Left cardiac atrium (tissue), 4 donors: ENCODE measurements at regions not wholly inside any gene's neighbourhood (a gene's known extent, or its start where the extent isn't known, plus 50 kb on each side); places are given as distances from the start of the nearest gene placed in this dataset.
A peak's percentile ranks its signal among the peaks of the same experiment; 100 is the strongest.
"Not testable (repeated sequence)": the region's sequence is repeated elsewhere in the genome, so short reads cannot be mapped to it uniquely, and the experiment has no call there.

ENCODE experiments used
- ATAC-seq, 2 donors: fragments of 200-7000 bp; cut with Tn5 transposase; one replicate each; pipeline ENCODE4 v1.9.1; 2020; ENCODE audit warnings: mild to moderate bottlenecking in 2 of 2, moderate library complexity in 2 of 2
- DNase-seq: peaks from one replicate; pipeline ENCODE4 v3.0.0-alpha.2; 2020
- intact Hi-C, 2 donors: fragments of 100-400 bp; cut with DNase I; formaldehyde crosslinking; loops; one replicate each; pipeline versions ENCODE4 v1.14.1 to v1.15.1; 2022 to 2023
- donor health status: DM: no; HTN: yes; CAD: no.
- donor health status: DM: no; HTN: yes; CAD: no; lungs with severe emphysema.
- donor health status: DM: yes; HTN: yes; CAD: no.
- donor health status: Dilated cardiomyopathy.

DNA sequence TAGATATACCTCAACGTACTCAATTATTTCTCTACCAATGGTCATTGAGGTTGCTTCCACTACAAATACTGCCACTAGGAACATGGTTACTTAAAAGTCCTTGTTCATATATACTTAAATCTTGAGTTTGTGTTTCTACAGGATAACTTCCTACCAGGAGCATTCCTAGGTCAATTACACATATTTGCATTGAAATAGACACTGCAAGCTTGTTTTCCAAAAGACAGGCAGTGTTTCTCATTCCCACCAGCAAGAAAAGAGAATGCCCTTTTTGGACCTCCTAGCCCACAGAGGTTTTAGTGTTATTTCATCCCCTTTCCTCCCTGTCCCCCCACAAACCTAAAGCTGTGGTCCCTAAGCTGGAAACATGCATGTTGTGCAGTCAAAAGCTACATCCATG is 177.3 kb downstream of the ID4 start:
- intact Hi-C loops, result no loop called here
- DNase-seq (no peak), ATAC-seq (no peak)

DNA sequence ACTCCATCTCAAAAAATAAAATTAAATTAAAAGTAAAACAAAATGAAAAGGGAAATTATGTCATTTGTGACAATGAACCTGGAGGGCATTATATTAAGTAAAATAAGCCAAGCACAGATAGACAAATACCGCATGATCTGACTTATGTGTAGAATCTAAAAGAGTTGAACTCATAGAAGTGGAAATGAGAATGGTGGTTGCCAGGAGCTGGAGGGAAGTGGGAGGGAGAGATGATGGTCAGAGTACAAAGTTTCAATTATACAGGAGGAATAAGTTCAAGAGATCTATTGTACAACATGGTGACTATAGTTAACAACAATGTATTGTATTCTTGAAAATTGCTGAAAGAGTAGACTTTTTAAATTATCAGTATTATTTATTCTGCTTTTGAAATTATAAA is 183.4 kb downstream of the ID4 start:
- DNase-seq, result no peak
- intact Hi-C loops, result no loop called here
- no peak for ATAC-seq

DNA sequence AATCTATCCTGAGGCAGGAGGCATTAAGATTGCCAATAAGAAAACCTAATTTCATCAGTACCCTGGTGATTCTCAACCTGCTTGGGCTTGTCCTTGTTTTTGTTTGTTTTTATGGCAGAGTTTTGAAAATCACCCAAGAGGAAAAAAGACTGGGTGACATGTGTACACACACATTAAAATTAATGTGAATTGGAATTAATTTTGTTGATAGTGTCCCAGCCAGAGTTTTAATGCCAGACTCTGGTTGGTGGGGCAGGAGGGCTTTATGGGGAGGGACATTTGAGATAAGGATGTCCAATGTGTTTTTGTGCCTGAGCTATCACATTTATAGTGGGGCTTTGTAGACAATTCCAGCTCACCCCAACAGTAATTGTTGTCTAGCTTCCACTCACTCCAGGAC is 184.6 kb downstream of the ID4 start:
- no peak for DNase-seq
- ATAC-seq, result no peak
- intact Hi-C loops, result no loop called here

DNA sequence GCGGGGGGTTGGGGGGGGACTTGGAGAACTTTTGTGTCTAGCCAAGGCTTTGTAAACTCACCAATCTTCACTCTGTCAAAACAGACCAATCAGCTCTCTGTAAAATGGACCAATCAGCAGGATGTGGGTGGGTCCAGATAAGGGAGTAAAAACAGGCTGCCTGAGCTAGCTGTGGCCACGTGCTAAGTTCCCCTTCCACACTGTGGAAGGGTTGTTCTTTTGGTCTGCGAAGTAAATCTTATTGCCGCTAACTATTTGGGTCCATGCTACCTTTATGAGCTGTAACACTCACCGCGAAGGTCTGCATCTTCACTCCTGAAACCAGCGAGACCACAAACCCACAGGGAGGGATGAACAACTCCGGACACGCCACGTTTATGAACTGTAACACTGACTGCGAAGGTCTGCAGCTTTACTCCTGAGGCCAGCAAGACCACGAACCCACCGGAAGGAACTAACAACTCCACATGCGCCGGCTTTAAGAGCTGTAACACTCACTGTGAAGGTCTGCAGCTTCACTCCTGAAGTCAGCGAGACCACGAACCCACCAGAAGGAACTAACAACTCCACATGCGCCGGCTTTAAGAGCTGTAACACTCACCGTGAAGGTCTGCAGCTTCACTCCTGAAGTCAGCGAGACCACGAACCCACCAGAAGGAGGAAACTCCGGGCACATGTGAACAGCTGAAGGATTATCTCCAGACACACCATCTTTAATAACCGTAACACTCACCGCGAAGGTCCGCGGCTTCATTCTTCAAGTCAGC is 186.6 kb downstream of the ID4 start:
- ATAC-seq, DNase-seq, intact Hi-C loops: not testable (repeated sequence)

DNA sequence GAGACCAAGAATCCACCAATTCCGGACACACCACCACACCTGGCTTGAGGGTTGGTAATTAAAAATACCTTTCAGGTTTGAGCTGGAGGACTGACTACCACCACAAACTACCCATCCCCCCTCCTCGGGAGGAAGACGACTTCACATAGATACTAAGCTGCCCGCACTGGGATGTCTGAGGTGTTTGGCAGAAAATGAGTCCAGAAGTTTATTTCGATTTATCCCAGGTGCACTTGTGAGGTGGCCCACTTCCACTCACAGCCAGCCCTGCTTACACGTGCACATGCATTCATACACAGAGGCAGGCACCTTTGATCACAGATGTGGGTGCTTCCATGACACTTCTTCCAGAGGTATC is 187.1 kb downstream of the ID4 start:
- no peak for ATAC-seq
- intact Hi-C loops, result no loop called here
- DNase-seq, result no peak

DNA sequence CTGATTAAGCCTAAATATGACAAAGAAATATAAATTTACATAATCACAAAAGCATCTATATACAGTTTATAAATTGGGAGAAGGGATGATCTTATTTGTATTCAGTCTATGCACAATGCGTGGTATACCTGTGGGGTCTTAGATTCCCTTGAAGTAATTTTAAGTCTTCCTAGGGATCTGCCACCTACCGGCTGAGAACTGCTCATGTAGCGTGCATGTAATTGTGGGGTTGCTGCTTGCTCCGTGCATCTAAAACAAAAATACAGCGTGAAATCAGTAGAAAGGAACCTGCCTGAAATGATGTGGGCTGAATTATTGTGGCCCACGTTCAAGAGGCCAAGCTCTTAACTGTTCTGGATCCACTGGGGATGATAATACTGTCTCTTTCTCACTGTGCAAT is 187.3 kb downstream of the MBOAT1 start:
- intact Hi-C loops, result no loop called here
- DNase-seq (no peak), ATAC-seq (no peak)

DNA sequence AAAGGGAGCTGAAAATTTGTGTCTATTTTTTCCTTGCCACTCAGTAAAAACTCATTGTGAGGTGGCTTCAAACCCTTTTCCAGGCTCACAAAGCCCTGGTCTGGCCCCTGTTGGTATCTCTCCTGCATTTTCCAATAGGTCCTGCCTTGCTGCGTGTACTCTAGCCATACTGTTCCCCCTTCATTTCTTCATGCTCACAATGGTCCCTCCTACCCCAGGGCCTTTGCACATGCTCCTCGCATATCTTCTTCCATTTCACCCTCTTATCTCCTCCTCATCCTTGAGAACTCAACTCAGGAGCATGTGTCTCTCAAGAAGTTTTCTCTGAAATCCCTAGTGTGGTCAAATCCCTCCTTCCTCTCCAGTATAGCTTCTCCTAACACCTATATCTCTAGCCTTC is 186.6 kb downstream of the MBOAT1 start:
- intact Hi-C loops, result no loop called here
- no peak for DNase-seq
- no peak for ATAC-seq

DNA sequence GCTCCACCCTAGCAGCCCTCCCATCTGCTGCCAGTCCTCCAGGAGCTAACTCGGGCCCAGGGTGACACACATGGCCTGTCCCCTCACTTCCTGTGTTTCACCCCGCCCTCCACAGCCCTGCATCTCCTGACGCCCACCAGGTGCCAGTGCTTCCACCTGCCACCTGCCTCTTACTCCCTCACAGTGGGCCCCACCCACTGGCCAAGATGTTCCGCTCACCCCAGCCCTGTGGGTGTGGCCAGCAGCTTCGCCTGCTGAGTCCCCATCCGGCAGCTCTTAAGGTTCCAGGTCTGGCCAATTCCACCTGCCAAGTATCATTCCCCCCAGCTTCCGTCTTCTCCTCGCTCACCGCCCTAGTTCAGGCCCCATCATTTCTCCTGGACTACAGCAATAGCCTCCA is 184.1 kb downstream of the MBOAT1 start:
- DNase-seq, result no peak
- ATAC-seq, result no peak
- intact Hi-C loops, result no loop called here

DNA sequence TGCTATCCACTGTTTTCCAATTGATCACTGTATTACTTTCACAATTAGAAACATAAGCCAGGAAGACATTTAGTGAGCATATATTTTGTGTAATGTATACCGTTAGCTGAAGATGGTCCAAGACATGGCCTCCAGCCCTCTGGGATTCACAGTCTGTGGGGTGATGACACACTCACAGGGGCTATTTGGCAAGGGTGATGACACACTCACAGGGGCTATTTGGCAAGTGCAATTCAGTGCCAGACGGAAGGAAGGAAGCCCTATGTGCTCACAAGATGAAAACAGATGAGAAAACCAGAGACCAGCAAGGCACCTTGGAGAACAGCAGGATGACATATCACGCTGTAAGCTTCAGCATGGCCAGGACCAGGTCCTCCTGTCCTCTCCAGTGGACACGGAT is 183.7 kb downstream of the MBOAT1 start:
- DNase-seq (no peak), ATAC-seq (no peak)
- intact Hi-C loops, result no loop called here

DNA sequence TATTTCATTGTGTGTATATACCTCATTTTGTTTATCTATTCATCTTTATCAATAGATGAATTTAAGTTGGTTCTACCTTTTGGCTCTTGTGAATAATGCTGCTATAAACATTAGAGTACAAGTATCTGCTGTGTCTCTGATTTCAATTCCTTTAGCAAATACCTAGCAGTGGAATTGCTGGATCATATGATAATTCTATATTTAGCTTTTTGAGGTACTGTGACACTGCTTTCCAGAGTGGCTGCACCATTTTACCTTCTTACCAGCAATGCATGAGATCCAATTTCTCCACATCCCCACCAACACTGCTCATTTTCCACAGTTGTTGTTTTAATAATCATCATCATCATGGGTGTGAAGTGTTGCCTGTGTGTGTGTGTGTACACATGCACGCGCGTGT is 182.3 kb downstream of the MBOAT1 start:
- ATAC-seq, result no peak
- intact Hi-C loops, result no loop called here
- DNase-seq, result no peak

DNA sequence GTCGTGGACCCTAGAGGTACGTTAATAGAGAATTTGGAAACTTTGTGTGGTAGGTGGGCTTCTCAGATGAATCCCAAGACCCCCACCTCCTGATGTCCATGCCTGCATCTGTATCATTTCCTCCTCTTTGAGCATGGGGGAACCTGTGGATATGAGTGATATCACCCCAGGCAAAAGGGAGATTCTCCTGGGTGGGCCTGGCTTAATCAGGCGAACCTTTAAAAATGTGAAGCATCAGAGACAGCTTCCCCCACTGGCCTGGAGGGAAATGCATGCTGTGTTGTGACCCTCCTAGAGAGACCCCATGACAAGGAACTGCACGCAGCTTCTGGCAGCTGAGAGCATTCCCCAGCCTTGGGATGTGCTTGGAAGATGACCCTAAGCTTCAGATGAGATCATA is 180.9 kb downstream of the MBOAT1 start:
- intact Hi-C loops, result no loop called here
- no peak for DNase-seq

DNA sequence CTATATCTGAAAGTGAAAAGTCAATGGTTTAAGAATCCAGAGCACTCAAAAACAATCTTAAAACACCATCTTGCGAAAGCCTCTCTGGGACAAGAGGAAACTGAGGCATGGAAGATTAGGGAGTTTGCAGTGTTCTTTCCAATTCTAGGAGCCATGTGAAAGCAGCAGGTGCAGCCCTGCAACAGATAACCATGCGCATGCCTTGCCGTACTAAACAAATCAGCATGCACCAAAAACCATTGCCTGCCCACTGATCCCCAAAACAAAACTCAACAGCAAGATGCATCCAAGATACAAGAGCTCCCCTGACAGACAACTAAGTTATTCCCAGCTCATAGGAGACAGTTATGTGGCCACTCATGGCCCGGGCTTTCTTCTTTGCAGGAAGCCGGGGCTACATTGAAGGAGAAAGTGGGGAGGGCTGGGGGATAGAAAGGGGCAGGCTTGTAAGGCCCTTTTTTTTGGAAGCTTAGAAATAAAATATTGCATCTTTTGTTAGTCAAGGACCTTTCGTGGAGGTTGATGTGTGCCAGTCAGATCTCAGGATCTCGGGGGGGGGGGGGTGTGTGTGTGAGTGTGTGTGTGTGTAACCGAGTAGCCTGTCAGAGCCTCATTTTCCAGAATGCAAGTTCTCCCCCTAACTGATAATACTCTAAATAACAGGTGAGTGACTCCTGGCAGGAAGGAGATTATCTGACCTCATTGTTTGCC is 178.4 kb downstream of the MBOAT1 start:
- ATAC-seq (no peak), DNase-seq (no peak)
- intact Hi-C loops, result no loop called here

More for the DNA sequence above, 180.9 kb downstream of the MBOAT1 start:
- ATAC-seq, result no peak

DNA sequence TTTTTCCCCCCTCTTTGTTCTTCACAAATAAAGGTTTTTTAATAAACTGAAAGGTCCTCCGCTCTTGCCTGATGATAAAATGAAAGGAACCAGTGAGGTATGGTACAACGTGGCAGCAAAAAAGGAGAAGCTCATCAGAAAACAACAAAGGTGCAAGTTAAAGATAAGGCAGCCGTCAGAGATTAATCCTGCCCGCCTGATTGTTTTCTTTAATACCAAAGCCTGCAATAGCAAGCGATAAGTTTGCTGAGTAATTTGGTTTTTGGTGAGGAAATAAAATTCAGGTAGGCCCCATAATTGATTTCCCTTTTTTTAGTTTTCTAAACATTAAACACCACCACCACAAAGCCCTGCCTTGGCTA is 177.9 kb downstream of the MBOAT1 start:
- DNase-seq (no peak), ATAC-seq (no peak)
- intact Hi-C loops, result no loop called here

DNA sequence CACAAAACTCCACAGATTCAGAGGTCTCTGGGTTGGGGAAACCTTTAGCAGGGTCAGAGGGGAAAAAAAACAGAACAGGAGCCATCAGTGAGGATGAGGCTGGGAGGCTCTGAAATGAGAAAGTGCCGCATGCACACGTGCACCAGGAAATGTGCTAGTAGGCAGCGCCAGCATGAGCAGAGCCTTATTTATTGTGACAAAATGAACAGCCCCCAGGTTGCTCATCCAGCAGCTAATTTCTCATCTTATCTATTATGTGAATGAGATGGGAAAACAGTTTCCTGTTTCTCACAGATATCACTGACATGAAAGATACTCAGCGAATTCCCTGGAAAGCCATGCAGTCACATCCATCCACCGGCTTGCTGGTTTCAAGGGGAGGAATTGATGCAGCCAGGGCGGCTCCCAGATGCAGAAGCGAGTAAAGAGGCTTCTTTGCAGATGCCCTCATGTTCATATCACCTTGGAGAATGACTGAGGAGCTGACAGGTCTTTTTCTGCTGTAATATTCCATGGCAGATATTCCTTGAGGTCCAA is 176.1 kb downstream of the MBOAT1 start:
- ATAC-seq, result no peak
- intact Hi-C loops, result no loop called here
- no peak for DNase-seq

DNA sequence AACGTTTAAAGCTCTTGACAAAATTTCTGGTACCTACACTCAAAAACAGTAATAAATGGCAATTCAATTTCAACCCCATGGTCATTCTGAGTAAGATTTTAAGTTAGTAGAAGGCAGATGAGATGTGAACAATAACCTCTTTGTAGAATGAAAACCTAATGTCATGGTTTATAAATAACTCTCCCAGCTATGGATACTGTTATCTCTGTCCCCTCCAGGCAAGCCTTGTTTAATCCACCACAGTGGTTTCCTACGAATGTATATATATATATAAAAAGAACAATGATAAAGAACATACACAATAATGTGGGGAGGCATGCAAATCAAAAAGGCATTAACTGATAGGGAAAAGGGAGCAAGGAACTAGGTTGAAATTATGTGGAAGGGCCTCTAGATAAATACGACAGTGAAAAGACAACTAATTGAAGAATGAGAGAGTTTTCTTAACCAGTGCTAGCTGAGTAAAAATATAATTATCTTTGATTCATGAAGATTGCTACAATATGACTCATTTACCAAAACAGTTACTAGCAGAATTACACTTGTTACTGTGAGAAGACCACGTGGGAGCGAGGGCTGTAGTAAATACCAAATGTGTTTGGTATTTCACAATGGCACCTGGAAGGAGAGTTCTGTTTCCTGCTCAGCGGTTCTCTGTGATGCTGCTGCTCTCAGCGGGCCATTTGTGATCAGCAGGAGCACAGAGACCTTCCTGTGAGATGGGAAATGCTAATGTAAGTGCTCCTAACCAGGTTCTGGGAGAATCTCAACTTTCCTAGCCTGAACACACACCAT is 173.7 kb downstream of the MBOAT1 start:
- DNase-seq (no peak), ATAC-seq (peak in 1 of 2 donors; percentile 57)
- intact Hi-C loops, result no loop called here

DNA sequence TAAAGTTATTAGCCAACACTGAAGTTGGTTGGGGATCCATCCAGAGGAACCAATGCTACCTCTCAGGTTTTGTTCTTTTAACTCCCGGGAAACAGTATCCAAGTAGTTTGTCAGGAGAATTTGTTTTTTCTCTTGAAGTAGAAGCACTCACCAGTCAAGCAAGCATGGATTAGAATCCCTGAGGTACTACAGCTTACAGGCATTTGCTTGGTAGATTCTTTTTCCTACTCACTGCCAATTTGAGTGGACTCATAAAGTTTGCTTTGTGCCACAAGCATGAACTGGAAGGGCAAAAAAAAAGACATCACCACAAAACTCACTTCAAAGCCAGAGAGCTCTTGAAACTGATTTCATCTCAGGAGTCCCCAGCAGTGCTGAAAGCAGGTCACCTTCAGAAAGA is 167.4 kb downstream of the MBOAT1 start:
- ATAC-seq (no peak), DNase-seq (no peak)
- intact Hi-C loops, result no loop called here
